HEK293T (cell line): ENCODE measurements at regions not wholly inside any gene's neighbourhood (a gene's known extent, or its start where the extent isn't known, plus 50 kb on each side); places are given as distances from the start of the nearest gene placed in this dataset.

ENCODE experiments used
- CTCF ChIA-PET: fragments of 350-600 bp; formaldehyde crosslinking; extraction: SDS; loops from one replicate; lab custom pipeline; 2021; ENCODE audit warnings: antibody characterized with exemption, inconsistent platforms; lab: Yijun Ruan, JAX
- POLR2A ChIA-PET: fragments of 350-600 bp; formaldehyde crosslinking; extraction: SDS; loops from one replicate; lab custom pipeline; 2020; ENCODE audit warnings: antibody characterized with exemption, inconsistent platforms; lab: Yijun Ruan, JAX
- DNase-seq: peaks from one replicate; pipeline ENCODE4 v3.0.0; 2012; ENCODE audit warnings: mixed read lengths; ENCODE audit errors: extremely low spot score
- ARNT ChIP-seq: fragments of 450-650 bp; IDR thresholded peaks from 2 replicates; pipeline ENCODE4 v1.6.1; 2017; ENCODE audit warnings: mild to moderate bottlenecking
- BHLHE40 ChIP-seq: fragments of 450-650 bp; IDR thresholded peaks from 2 replicates; pipeline ENCODE4 v1.6.1; 2016; ENCODE audit warnings: mild to moderate bottlenecking, moderate library complexity, borderline replicate concordance
- CTBP1 ChIP-seq: fragments of 450-650 bp; IDR thresholded peaks from 2 replicates; pipeline ENCODE4 v1.6.1; 2016; ENCODE audit warnings: borderline replicate concordance
- ELF4 ChIP-seq: fragments of 450-650 bp; IDR thresholded peaks from 2 replicates; pipeline ENCODE4 v1.6.1; 2017; ENCODE audit warnings: antibody characterized with exemption
- FOXA1 ChIP-seq: fragments of 450-650 bp; IDR thresholded peaks from 2 replicates; pipeline ENCODE4 v1.6.1; 2016; ENCODE audit warnings: mild to moderate bottlenecking
- FOXK2 ChIP-seq: fragments of 450-650 bp; IDR thresholded peaks from 2 replicates; pipeline ENCODE4 v1.6.1; 2016; ENCODE audit warnings: mild to moderate bottlenecking
- FOXM1 ChIP-seq: fragments of 450-650 bp; IDR thresholded peaks from 2 replicates; pipeline ENCODE4 v1.6.1; 2017; ENCODE audit warnings: mild to moderate bottlenecking, borderline replicate concordance
- HDGF ChIP-seq: fragments of 450-650 bp; IDR thresholded peaks from 2 replicates; pipeline ENCODE4 v1.6.1; 2017; ENCODE audit warnings: antibody characterized with exemption, borderline replicate concordance
- L3MBTL2 ChIP-seq: fragments of 450-650 bp; conservative IDR thresholded peaks from 2 replicates; pipeline ENCODE4 v1.6.1; 2016; ENCODE audit warnings: mild to moderate bottlenecking
- LEF1 ChIP-seq: fragments of 450-650 bp; IDR thresholded peaks from 2 replicates; pipeline ENCODE4 v1.6.1; 2017; ENCODE audit warnings: mild to moderate bottlenecking, borderline replicate concordance
- NFRKB ChIP-seq: fragments of 450-650 bp; IDR thresholded peaks from 2 replicates; pipeline ENCODE4 v1.6.1; 2016; ENCODE audit warnings: mild to moderate bottlenecking, moderate library complexity
- SP1 ChIP-seq: fragments of 450-650 bp; IDR thresholded peaks from 2 replicates; pipeline ENCODE4 v1.6.1; 2017
- SUZ12 ChIP-seq: fragments of 450-650 bp; IDR thresholded peaks from 2 replicates; pipeline ENCODE4 v1.6.1; 2016; ENCODE audit warnings: mild to moderate bottlenecking
- TARDBP ChIP-seq: fragments of 450-650 bp; IDR thresholded peaks from 2 replicates; pipeline ENCODE4 v1.6.1; 2016
- ZNF384 ChIP-seq: fragments of 450-650 bp; IDR thresholded peaks from 2 replicates; pipeline ENCODE4 v1.6.1; 2016
- TF ChIP-seq, protein P1 (sequence below): fragments of 450-650 bp; IDR thresholded peaks from 2 replicates; pipeline ENCODE4 v1.6.1; 2016

DNA sequence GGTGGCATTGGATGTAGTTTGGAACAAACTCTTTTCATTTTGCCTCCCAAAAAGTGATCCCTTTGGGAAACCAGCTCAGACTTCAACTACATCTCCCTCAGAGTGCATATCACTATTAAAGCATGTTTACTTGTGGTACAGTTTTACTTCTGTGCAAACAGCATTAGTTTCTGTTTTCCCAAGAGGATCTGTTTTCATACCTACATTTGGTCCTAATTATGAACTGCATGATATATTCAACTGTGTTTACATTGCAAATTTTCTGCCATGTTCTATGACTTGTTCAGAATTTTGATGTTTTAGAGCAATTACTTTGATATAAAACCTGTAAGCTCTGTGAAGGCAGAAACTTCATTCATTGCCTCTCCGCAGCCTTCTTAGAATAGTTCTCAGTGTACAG lies 681.5 kb upstream of the ACO1 start:
- CTCF ChIA-PET: no interaction called here
- TF ChIP-seq L3MBTL2: no peak
- no peak for TF ChIP-seq CTBP1
- TF ChIP-seq NFRKB: no peak
- no peak for TF ChIP-seq SP1
- TF ChIP-seq BHLHE40: no peak
- no peak for TF ChIP-seq FOXK2
- no peak for TF ChIP-seq SUZ12
- TF ChIP-seq FOXA1: no peak
- TF ChIP-seq HDGF: no peak
- no peak for TF ChIP-seq LEF1
- TF ChIP-seq TARDBP: no peak
- no peak for TF ChIP-seq FOXM1
- TF ChIP-seq, protein P1, sequence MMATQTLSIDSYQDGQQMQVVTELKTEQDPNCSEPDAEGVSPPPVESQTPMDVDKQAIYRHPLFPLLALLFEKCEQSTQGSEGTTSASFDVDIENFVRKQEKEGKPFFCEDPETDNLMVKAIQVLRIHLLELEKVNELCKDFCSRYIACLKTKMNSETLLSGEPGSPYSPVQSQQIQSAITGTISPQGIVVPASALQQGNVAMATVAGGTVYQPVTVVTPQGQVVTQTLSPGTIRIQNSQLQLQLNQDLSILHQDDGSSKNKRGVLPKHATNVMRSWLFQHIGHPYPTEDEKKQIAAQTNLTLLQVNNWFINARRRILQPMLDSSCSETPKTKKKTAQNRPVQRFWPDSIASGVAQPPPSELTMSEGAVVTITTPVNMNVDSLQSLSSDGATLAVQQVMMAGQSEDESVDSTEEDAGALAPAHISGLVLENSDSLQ: no peak
- no peak for TF ChIP-seq ZNF384
- TF ChIP-seq ELF4: no peak
- no peak for TF ChIP-seq ARNT
- POLR2A ChIA-PET: no interaction called here
- DNase-seq: no peak

- ChIA-PET CTCF (no interaction called here), POLR2A (no interaction called here)
- no peak for DNase-seq
- TF ChIP-seq TARDBP (no peak), FOXK2 (no peak), SP1 (no peak), L3MBTL2 (no peak), SUZ12 (no peak), HDGF (no peak), FOXM1 (no peak), ELF4 (no peak), NFRKB (no peak), ZNF384 (no peak), LEF1 (no peak), BHLHE40 (no peak), ARNT (no peak), FOXA1 (no peak), CTBP1 (no peak)
- TF ChIP-seq, protein P1: no peak
Observed at GRCh38 chr9:31715250-31715649, 669.2 kb upstream of the ACO1 start.

- POLR2A ChIA-PET: no interaction called here
- DNase-seq: no peak
Observed at GRCh38 chr9:31719262-31719661, 665.2 kb upstream of the ACO1 start.

DNA sequence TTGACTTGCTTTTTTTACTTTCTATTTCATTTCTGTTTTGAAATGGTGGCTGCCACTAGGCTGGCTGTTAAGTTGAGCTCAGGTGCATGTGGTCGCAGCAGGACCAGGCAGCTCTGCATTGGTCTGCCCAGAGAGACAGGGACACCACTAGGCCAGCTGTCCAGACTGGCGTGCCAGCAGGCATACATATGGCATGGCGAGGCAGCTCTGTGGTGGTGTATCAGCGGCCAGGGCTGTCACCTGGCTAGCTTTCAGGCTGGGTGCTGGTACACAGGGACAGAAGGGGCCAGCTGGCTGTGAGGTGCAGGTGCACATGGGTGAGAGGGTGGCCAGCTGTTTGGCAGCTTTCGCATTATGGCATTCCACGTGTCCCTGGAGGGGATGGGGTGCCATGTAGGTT lies 654.0 kb upstream of the ACO1 start:
- CTCF ChIA-PET: no interaction called here
- TF ChIP-seq SUZ12: no peak
- TF ChIP-seq TARDBP: no peak
- TF ChIP-seq CTBP1: no peak
- no peak for TF ChIP-seq ZNF384
- no peak for TF ChIP-seq BHLHE40
- no peak for TF ChIP-seq FOXA1
- TF ChIP-seq, protein P1: no peak
- TF ChIP-seq ARNT: no peak
- TF ChIP-seq LEF1: no peak
- no peak for TF ChIP-seq NFRKB
- POLR2A ChIA-PET: no interaction called here
- no peak for DNase-seq

More at GRCh38 chr9:31719262-31719661, 665.2 kb upstream of the ACO1 start:
- TF ChIP-seq TARDBP (no peak), HDGF (no peak), CTBP1 (no peak), ELF4 (no peak), LEF1 (no peak), L3MBTL2 (no peak), ARNT (no peak), BHLHE40 (no peak), ZNF384 (no peak), SP1 (no peak), NFRKB (no peak), SUZ12 (no peak), FOXK2 (no peak), FOXM1 (no peak), FOXA1 (no peak)
- TF ChIP-seq, protein P1: no peak
- CTCF ChIA-PET: no interaction called here

DNA sequence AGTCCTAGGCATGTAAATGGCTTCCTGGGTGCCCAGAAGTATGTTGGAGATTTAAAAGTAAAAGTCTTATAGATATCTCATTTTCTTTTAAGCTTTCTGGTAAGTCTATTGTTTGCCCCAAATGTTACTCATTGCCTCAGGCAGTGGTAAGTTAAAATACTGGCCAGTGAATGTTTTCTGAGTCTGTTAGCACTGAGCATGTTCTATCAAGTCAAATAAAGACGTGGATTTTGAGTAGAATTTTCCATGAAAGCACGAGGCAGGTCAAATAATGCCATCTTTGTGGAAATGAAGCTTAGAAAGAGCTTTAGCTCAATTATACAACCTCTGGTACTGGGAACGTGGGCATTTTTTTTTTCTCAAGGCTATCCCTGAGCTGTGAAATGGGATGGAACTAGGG lies 651.3 kb upstream of the ACO1 start:
- no peak for TF ChIP-seq SUZ12
- TF ChIP-seq SP1: no peak
- TF ChIP-seq L3MBTL2: no peak
- TF ChIP-seq ELF4: no peak
- no peak for TF ChIP-seq TARDBP
- no peak for TF ChIP-seq ARNT
- no peak for TF ChIP-seq FOXA1
- TF ChIP-seq LEF1: no peak
- no peak for TF ChIP-seq ZNF384
- TF ChIP-seq, protein P1: no peak
- TF ChIP-seq CTBP1: no peak
- no peak for TF ChIP-seq FOXK2
- no peak for TF ChIP-seq FOXM1
- no peak for TF ChIP-seq BHLHE40
- no peak for TF ChIP-seq NFRKB
- no peak for TF ChIP-seq HDGF
- no peak for DNase-seq
- CTCF ChIA-PET: no interaction called here
- POLR2A ChIA-PET: no interaction called here
